Epithelial cell of esophagus (primary cell): ENCODE measurements at regions not wholly inside any gene's neighbourhood (a gene's known extent, or its start where the extent isn't known, plus 50 kb on each side); places are given as distances from the start of the nearest gene placed in this dataset.
A peak's percentile ranks its signal among the peaks of the same experiment; 100 is the strongest.

ENCODE experiments used
- DNase-seq: peaks from one replicate; pipeline ENCODE4 v3.0.0; 2010; ENCODE audit warnings: low read depth
- H3K4me3 ChIP-seq: 2 replicates; pipeline ENCODE4 v1.5.1; 2011; ENCODE audit warnings: mild to moderate bottlenecking, low read length, control low read depth
- CTCF ChIP-seq: IDR thresholded peaks from 2 replicates; pipeline ENCODE4 v1.5.1; 2011; ENCODE audit warnings: low read depth, mild to moderate bottlenecking, low read length, control low read depth, inconsistent platforms; ENCODE audit not compliant: insufficient read depth; ENCODE audit errors: missing control alignments

- H3K4me3 ChIP-seq = no peak overlapping the region
- no peak for TF ChIP-seq CTCF
- no peak for DNase-seq
Measured at GRCh38 chr4:35246493-35246892, 997.8 kb downstream of the ARAP2 start.

- peak; percentile 16 for DNase-seq
- no peak for TF ChIP-seq CTCF
- H3K4me3 ChIP-seq = no peak overlapping the region
Measured at GRCh38 chr4:35247047-35247446, 997.3 kb downstream of the ARAP2 start.

- H3K4me3 ChIP-seq = no peak overlapping the region
- no peak for TF ChIP-seq CTCF
- DNase-seq = no peak
Measured at GRCh38 chr4:35250331-35250730, 994.0 kb downstream of the ARAP2 start.

GRCh38 chr4:35250761-35251160 lies 993.6 kb downstream of the ARAP2 start:
- H3K4me3 ChIP-seq = no peak overlapping the region
- TF ChIP-seq CTCF = no peak
- DNase-seq = peak; percentile 54

- no peak for TF ChIP-seq CTCF
- no peak for DNase-seq
Measured at GRCh38 chr4:35252071-35252470, 992.2 kb downstream of the ARAP2 start.

GRCh38 chr4:35252866-35253265 lies 991.4 kb downstream of the ARAP2 start:
- DNase-seq = peak; percentile 48
- no peak overlapping the region for H3K4me3 ChIP-seq
- TF ChIP-seq CTCF = no peak

More at GRCh38 chr4:35252071-35252470, 992.2 kb downstream of the ARAP2 start:
- no peak overlapping the region for H3K4me3 ChIP-seq

- no peak for TF ChIP-seq CTCF
- no peak overlapping the region for H3K4me3 ChIP-seq
Measured at GRCh38 chr4:35253331-35253730, 991.0 kb downstream of the ARAP2 start.

More at GRCh38 chr4:35253331-35253730, 991.0 kb downstream of the ARAP2 start:
- no peak for DNase-seq
